ACHN (cell line): ENCODE measurements at regions not wholly inside any gene's neighbourhood (a gene's known extent, or its start where the extent isn't known, plus 50 kb on each side); places are given as distances from the start of the nearest gene placed in this dataset.

Experiments
- DNase-seq: peaks from one replicate; pipeline ENCODE4 v3.0.0-alpha.2; 2015
- in situ Hi-C: cut with HindIII; loops from 2 replicates; pipeline ENCODE4 v1.10.0; 2017; ENCODE audit warnings: low sequenced_read_pairs, low pct_ligation_motif_present, low pct_unique_long_range_greater_than_20kb

GRCh38 chr16:54425681-54426552 is 139.3 kb upstream of the IRX3 start:
- in situ Hi-C loops: no loop called here
- no peak for DNase-seq

DNA sequence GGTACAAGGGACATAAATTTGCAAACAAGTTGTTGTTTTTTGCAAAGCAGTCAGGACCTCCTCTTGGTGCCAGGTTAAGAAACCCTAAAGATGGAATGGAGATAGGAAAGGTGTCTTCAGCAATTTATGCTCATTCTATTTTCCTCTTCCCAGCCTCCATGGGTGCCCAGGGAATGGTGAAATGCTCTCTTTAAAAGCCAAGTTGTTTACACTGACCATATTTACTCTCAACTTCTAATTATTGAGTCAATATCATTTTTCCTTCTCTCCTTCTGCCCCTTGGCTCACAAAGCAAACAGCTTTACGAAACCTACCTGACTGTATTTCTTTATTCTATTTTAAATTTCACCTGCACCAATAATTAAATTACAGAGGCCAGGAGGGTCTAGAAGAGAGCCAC is 138.5 kb upstream of the IRX3 start:
- in situ Hi-C loops: no loop called here
- DNase-seq: no peak

- in situ Hi-C loops: no loop called here
- no peak for DNase-seq
Measured at GRCh38 chr16:54424043-54424451, 137.5 kb upstream of the IRX3 start.

GRCh38 chr16:54422569-54422978 is 136.0 kb upstream of the IRX3 start:
- in situ Hi-C loops: no loop called here
- no peak for DNase-seq

GRCh38 chr16:54422159-54422558 is 135.6 kb upstream of the IRX3 start:
- DNase-seq: no peak
- in situ Hi-C loops: no loop called here

- in situ Hi-C loops: no loop called here
Measured at GRCh38 chr16:54421220-54421619, 134.6 kb upstream of the IRX3 start.

GRCh38 chr16:54418903-54419302 is 132.3 kb upstream of the IRX3 start:
- DNase-seq: no peak
- in situ Hi-C loops: no loop called here

More at GRCh38 chr16:54421220-54421619, 134.6 kb upstream of the IRX3 start:
- no peak for DNase-seq

GRCh38 chr16:54417384-54417783 is 130.8 kb upstream of the IRX3 start:
- in situ Hi-C loops: no loop called here
- no peak for DNase-seq

DNA sequence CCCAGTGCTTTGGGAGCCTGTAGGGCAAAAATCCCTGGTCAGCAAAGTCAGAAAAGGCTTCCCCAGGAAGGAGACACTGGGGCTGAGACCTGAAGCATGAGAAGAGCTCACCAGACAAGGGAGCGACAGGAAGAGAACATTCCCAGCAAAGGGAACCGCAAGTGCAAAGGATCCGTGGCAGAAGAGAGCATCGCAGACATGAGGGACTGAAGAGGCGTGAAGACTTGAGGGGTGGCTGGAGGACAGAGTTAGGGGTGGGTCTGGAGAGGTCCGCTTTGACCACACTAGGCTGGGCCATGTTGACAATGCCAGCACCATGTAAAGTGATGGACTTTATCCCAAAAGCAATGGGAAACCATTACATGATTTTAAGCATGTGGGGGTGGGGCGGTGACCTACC is 128.1 kb upstream of the IRX3 start:
- DNase-seq: no peak
- in situ Hi-C loops: no loop called here

DNA sequence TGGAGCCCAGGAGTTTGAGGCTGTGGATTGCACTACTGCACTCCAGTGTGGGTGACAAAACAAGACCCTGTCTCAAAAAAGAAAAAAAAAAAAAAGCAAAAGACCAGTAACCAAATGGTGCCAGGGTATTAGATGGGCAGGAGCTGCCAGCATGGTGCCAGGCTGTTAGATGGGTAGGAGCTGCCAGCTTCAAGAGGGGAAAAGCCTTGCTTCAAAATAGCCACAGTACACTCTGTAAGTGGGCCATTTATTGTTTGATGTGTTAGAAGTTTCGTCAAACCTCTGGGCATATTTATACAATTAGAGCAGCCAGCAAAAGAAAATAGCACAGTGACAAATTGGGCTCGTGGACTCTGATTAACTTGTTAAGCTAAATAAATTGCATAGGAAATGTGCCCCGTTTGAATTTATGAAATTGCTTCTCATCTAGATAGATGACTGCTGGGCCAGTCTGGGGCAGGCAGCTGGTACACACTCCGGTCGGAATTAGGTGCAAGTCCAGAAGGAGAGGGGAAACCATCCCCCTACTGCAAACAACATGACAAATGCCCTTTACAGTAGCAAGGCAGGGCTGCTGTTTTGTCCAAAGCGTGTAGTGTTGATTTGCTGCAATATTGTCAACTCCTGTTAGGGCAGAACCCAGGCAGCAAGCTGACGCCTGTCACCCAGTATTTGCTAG is 126.3 kb upstream of the IRX3 start:
- in situ Hi-C loops: no loop called here
- DNase-seq: no peak

DNA sequence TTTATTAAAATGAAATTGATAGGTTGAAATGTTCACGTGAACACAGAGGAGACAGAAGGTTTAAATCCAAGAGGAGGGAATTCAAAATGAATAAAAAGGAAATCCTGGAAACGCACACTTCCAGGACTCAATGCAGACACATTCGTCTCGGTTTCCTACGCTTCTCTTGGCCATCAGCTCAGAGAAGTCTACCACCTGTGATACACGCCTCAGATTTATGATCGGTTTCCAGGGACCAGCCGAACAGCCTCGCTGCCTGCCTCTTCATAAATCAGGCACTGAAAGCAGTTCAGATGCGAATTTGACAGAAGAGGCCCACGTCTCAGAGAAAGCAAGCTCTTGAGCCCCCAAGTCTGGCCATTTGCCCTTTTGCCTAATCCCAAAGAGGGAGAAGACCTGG is 125.5 kb upstream of the IRX3 start:
- no peak for DNase-seq
- in situ Hi-C loops: no loop called here

DNA sequence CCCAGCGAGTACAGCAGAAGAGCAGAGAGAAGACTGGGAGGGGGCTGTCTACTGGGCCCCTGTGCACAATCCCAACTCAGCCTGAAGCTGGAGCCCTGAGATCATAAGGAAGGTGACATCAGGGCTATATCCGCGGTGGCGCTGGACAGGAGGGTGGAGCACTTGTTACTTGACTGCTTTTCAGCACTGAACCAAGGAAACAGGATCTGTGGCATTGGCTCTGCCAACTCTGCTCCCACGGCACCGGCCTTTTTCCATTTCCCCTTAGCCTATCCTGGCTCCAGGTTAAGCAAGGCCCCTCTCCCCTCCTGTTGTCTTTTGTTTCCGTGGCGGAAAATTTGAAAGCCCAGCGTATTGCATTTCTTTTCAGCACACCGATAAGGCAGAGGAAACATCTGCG is 125.0 kb upstream of the IRX3 start:
- no peak for DNase-seq
- in situ Hi-C loops: no loop called here

- in situ Hi-C loops: no loop called here
- no peak for DNase-seq
Measured at GRCh38 chr16:54409982-54410381, 123.4 kb upstream of the IRX3 start.

DNA sequence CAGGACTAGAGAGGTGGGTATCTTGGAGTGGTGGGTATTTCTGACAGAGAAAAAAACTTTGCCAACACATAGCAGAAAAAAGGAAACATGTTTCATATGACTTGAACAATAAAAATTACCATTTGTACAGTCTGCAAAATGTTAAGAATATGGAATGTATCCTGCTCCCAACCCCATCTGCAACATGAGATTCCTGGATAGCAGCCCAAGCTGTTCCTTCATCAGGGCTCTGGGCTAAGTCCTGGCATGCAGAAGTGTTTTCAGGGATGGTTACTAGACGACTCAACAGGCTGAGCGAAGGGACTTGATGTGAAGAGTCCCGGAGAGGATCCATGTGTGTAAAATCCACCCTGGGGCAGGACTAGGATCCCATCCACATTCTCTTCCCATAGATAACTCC is 121.0 kb upstream of the IRX3 start:
- in situ Hi-C loops: no loop called here
- DNase-seq: no peak

- DNase-seq: no peak
- in situ Hi-C loops: no loop called here
Measured at GRCh38 chr16:54405478-54405877, 118.9 kb upstream of the IRX3 start.

DNA sequence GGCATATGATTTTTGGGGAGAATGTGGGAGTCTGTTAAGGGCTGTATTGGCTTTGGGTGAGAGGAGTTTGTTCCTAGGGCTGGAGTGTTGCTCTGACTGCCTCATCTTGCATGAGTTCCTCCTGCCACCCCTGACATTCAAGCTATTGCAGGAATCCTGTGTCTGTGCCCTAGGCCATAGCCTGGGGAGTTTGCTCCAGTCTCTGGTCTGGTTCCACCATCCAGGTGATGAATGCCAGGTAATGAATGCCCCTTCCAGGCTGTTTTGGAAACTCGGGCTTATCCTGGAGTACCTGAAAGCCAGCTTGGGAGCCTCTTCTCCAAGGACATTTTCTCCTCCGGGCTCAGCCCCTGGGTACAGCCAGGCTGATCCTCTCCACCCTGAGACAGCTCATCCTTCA is 117.0 kb upstream of the IRX3 start:
- in situ Hi-C loops: no loop called here

DNA sequence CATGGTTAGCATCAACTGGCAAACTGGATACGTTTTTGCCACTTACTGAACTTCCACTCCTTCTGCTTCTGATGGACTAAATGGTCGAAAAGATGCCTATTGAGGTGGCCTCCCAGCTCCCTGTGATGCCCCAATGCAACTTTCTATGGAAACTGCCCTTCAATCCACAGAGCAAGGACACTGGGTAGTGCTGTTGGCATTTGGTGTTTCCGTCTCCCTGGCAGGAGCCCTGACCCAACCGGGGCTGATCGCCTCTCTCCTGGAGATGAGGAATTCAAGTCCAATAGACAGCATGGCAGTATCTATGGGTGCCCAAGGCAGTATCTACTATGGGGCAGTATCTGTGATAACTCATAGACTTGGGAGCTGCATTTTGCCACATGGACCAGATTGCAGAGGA is 116.3 kb upstream of the IRX3 start:
- DNase-seq: no peak
- in situ Hi-C loops: no loop called here

More for the DNA sequence above, 117.0 kb upstream of the IRX3 start:
- DNase-seq: no peak

GRCh38 chr16:54402270-54402669 is 115.7 kb upstream of the IRX3 start:
- no peak for DNase-seq
- in situ Hi-C loops: no loop called here

- in situ Hi-C loops: no loop called here
Measured at GRCh38 chr16:54400261-54400660, 113.7 kb upstream of the IRX3 start.

GRCh38 chr16:54398986-54399385 is 112.4 kb upstream of the IRX3 start:
- DNase-seq: no peak
- in situ Hi-C loops: no loop called here

More at GRCh38 chr16:54400261-54400660, 113.7 kb upstream of the IRX3 start:
- no peak for DNase-seq
